OCI-LY7 (cell line): ENCODE measurements at regions not wholly inside any gene's neighbourhood (a gene's known extent, or its start where the extent isn't known, plus 50 kb on each side); places are given as distances from the start of the nearest gene placed in this dataset.

Source experiments
- EZH2phosphoT487 ChIP-seq: fragments of 200-600 bp; sonication (generic); IDR thresholded peaks from 2 replicates; pipeline ENCODE4 v1.6.1; 2018; ENCODE audit warnings: low read depth, borderline replicate concordance, mild to moderate bottlenecking, mixed run types, antibody characterized with exemption, low read length, moderate library complexity, mixed read lengths
- TF ChIP-seq, protein P1 (sequence below): fragments of 200-600 bp; sonication (generic); conservative IDR thresholded peaks from 2 replicates; pipeline ENCODE4 v1.5.1; 2014; ENCODE audit warnings: mild to moderate bottlenecking, antibody characterized with exemption, low read length, moderate library complexity, mixed read lengths

DNA sequence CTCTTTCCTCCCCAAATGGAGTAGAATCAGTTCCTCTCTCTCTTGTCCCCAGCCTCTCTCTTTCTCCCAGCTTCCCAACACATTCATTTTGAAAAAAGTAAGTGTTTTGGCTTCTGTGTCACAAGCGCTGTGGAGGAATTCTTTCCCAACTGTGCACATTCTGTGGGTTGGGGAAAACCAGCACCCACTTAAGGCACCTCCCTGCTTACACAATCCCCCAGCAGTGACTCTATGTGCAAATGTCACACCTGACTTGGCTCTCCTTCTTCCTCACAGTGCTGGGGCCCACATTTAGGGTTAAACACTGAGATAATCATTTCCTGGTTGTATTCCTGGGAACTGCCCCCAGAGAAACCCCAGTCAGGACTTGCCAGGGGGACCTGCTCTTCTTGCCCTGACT is 358.1 kb upstream of the ZNF32 start:
- TF ChIP-seq, protein P1, sequence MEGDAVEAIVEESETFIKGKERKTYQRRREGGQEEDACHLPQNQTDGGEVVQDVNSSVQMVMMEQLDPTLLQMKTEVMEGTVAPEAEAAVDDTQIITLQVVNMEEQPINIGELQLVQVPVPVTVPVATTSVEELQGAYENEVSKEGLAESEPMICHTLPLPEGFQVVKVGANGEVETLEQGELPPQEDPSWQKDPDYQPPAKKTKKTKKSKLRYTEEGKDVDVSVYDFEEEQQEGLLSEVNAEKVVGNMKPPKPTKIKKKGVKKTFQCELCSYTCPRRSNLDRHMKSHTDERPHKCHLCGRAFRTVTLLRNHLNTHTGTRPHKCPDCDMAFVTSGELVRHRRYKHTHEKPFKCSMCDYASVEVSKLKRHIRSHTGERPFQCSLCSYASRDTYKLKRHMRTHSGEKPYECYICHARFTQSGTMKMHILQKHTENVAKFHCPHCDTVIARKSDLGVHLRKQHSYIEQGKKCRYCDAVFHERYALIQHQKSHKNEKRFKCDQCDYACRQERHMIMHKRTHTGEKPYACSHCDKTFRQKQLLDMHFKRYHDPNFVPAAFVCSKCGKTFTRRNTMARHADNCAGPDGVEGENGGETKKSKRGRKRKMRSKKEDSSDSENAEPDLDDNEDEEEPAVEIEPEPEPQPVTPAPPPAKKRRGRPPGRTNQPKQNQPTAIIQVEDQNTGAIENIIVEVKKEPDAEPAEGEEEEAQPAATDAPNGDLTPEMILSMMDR = no peak
- no peak for TF ChIP-seq EZH2phosphoT487
